Left colon (tissue), 2 donors: ENCODE measurements at regions not wholly inside any gene's neighbourhood (a gene's known extent, or its start where the extent isn't known, plus 50 kb on each side); places are given as distances from the start of the nearest gene placed in this dataset.

Experiments
- ATAC-seq: fragments of 200-7000 bp; cut with Tn5 transposase; one replicate; pipeline ENCODE4 v1.9.1; 2020; ENCODE audit warnings: mild to moderate bottlenecking, moderate library complexity
- DNase-seq, 2 donors: peaks; one replicate each; pipeline ENCODE4 v3.0.0-alpha.2; 2020
- intact Hi-C, 2 donors: fragments of 100-400 bp; cut with DNase I in 1 of 2; cut with micrococcal nuclease in 1 of 2; formaldehyde crosslinking; loops; one replicate each; pipeline versions ENCODE4 v1.11.2 to v1.14.0; 2022; cut with DNase I, micrococcal nuclease
- donor health status: DM: no; HTN: no; CAD: no.
- donor health status: DM: yes; HTN: yes; CAD: no.

- DNase-seq (no peak), ATAC-seq (no peak)
Measured at GRCh38 chr4:3706565-3707422, 59.4 kb upstream of the ADRA2C start.

GRCh38 chr4:3706111-3706511 lies 60.1 kb upstream of the ADRA2C start:
- intact Hi-C loops: no loop called here
- DNase-seq: no peak
- ATAC-seq: no peak

More at GRCh38 chr4:3706565-3707422, 59.4 kb upstream of the ADRA2C start:
- intact Hi-C loops: no loop called here

GRCh38 chr4:3705236-3705987 lies 60.8 kb upstream of the ADRA2C start:
- ATAC-seq (no peak), DNase-seq (no peak)
- intact Hi-C loops: no loop called here

- DNase-seq: no peak
Measured at GRCh38 chr4:3704669-3705068, 61.5 kb upstream of the ADRA2C start.

GRCh38 chr4:3703677-3704521 lies 62.3 kb upstream of the ADRA2C start:
- intact Hi-C loops: no loop called here
- DNase-seq: no peak
- ATAC-seq: no peak

More at GRCh38 chr4:3704669-3705068, 61.5 kb upstream of the ADRA2C start:
- no peak for ATAC-seq
- intact Hi-C loops: no loop called here

- ATAC-seq: no peak
- intact Hi-C loops: no loop called here
- DNase-seq: no peak
Measured at GRCh38 chr4:3703343-3703676, 62.9 kb upstream of the ADRA2C start.

GRCh38 chr4:3702561-3703221 lies 63.5 kb upstream of the ADRA2C start:
- intact Hi-C loops: no loop called here
- ATAC-seq (no peak), DNase-seq (no peak)

- intact Hi-C loops: no loop called here
- ATAC-seq (no peak), DNase-seq (no peak)
Measured at GRCh38 chr4:3701736-3702560, 64.2 kb upstream of the ADRA2C start.

- ATAC-seq: no peak
- intact Hi-C loops: no loop called here
- DNase-seq: no peak
Measured at GRCh38 chr4:3701271-3701734, 64.9 kb upstream of the ADRA2C start.

GRCh38 chr4:3700736-3701135 lies 65.4 kb upstream of the ADRA2C start:
- intact Hi-C loops: no loop called here
- ATAC-seq (no peak), DNase-seq (no peak)

GRCh38 chr4:3700223-3700622 lies 66.0 kb upstream of the ADRA2C start:
- intact Hi-C loops: no loop called here
- DNase-seq: no peak
- no peak for ATAC-seq

GRCh38 chr4:3699678-3700077 lies 66.5 kb upstream of the ADRA2C start:
- intact Hi-C loops: no loop called here
- ATAC-seq: no peak
- DNase-seq: no peak

- ATAC-seq (no peak), DNase-seq (no peak)
- intact Hi-C loops: no loop called here
Measured at GRCh38 chr4:3699261-3699660, 66.9 kb upstream of the ADRA2C start.

- DNase-seq (no peak), ATAC-seq (no peak)
- intact Hi-C loops: no loop called here
Measured at GRCh38 chr4:3697033-3697432, 69.2 kb upstream of the ADRA2C start.

GRCh38 chr4:3690551-3691152 lies 75.5 kb upstream of the ADRA2C start:
- ATAC-seq (no peak), DNase-seq (no peak)
- intact Hi-C loops: no loop called here

GRCh38 chr4:3689576-3690550 lies 76.3 kb upstream of the ADRA2C start:
- ATAC-seq: no peak
- DNase-seq: peak in 1 of 2 donors; percentile 15
- intact Hi-C loops: no loop called here

- intact Hi-C loops: no loop called here
- DNase-seq (no peak), ATAC-seq (no peak)
Measured at GRCh38 chr4:3689006-3689405, 77.2 kb upstream of the ADRA2C start.
